Kidney (tissue), 13 donors: ENCODE measurements at regions not wholly inside any gene's neighbourhood (a gene's known extent, or its start where the extent isn't known, plus 50 kb on each side); places are given as distances from the start of the nearest gene placed in this dataset.

Source experiments
- DNase-seq, 5 donors: peaks; one replicate each; pipeline ENCODE4 v3.0.0-alpha.2; 2013 to 2020
- FAIRE-seq: peaks from 2 replicates; lab custom pipeline; 2012; peaks lifted over from hg19 to GRCh38; lab: Jason Lieb, UNC
- H3K27ac ChIP-seq, 2 donors: one replicate each; pipeline ENCODE4 v1.7.0; 2013; ENCODE audit warnings: low read depth in 2 of 2, low read length in 2 of 2, inconsistent platforms in 1 of 2
- H3K27me3 ChIP-seq: one replicate; pipeline ENCODE4 v1.7.1; 2013; ENCODE audit warnings: low read length, inconsistent platforms; ENCODE audit not compliant: control insufficient read depth, insufficient read depth
- H3K36me3 ChIP-seq, 3 donors: one replicate each; pipeline versions ENCODE4 v1.7.0 to v1.7.1; 2013; ENCODE audit warnings: low read length in 3 of 3, control low read depth in 1 of 3, inconsistent platforms in 1 of 3; ENCODE audit not compliant: insufficient read depth in 3 of 3, control insufficient read depth in 2 of 3
- H3K4me1 ChIP-seq, 3 donors: one replicate each; pipeline versions ENCODE4 v1.7.0 to v1.7.1; 2013; ENCODE audit warnings: low read length in 3 of 3, inconsistent platforms in 1 of 3, low read depth in 1 of 3; ENCODE audit not compliant: control insufficient read depth in 2 of 3, insufficient read depth in 2 of 3
- H3K4me3 ChIP-seq, 3 donors: one replicate each; pipeline versions ENCODE4 v1.7.0 to v1.8.1; 2013; ENCODE audit warnings: low read length in 3 of 3, control low read depth in 1 of 3, inconsistent platforms in 1 of 3
- H3K9ac ChIP-seq, 3 donors: one replicate each; pipeline versions ENCODE4 v1.7.0 to v1.7.1; 2013; ENCODE audit warnings: low read length in 3 of 3, control low read depth in 1 of 3, inconsistent platforms in 1 of 3
- H3K9me3 ChIP-seq, 3 donors: one replicate each; pipeline versions ENCODE4 v1.7.0 to v1.7.1; 2013; ENCODE audit warnings: low read length in 3 of 3, control low read depth in 1 of 3, inconsistent platforms in 1 of 3; ENCODE audit not compliant: control insufficient read depth in 2 of 3, insufficient read depth in 1 of 3
- CTCF ChIP-seq: IDR thresholded peaks from 3 replicates; pipeline ENCODE4 v1.5.1; 2012; ENCODE audit warnings: mild to moderate bottlenecking, moderate library complexity, borderline replicate concordance; ENCODE audit not compliant: insufficient read depth; ENCODE audit errors: extremely low read depth
- intact Hi-C: fragments of 100-400 bp; cut with DNase I; formaldehyde crosslinking; loops from one replicate; pipeline ENCODE4 v1.11.1; 2022
- donor health status: control.
- donor health status: control.
- donor health status: control.
- donor health status: control.
- donor health status: control.
- donor health status: DM: yes; HTN: yes; CAD: no.
- donor health status: Normal renal cell carcinoma (clear cell type).

- TF ChIP-seq CTCF = no peak
- Histone ChIP-seq H3K27me3 (no peaks in the 10 kb centered on the region), H3K4me1 (no peaks in the 10 kb centered on the region), H3K9me3 (no peaks in the 10 kb centered on the region), H3K4me3 (no peak overlapping the region), H3K9ac (no peak overlapping the region), H3K36me3 (no peaks in the 10 kb centered on the region), H3K27ac (no peak overlapping the region)
- DNase-seq (peak in 3 of 5 donors; percentile 4 to 59 (median 11)), FAIRE-seq (no peak)
- intact Hi-C loops = no loop called here
Measured at GRCh38 chr22:49018601-49019000, 809.1 kb downstream of the BRD1 start.

GRCh38 chr22:49017482-49018329, 810.0 kb downstream of the BRD1 start:
- FAIRE-seq (no peak), DNase-seq (peak in 3 of 5 donors; percentile 4 to 51 (median 29))
- intact Hi-C loops = no loop called here
- Histone ChIP-seq H3K4me3 (no peak overlapping the region), H3K9ac (no peak overlapping the region), H3K27ac (no peak overlapping the region), H3K4me1 (no peaks in the 10 kb centered on the region), H3K27me3 (no peaks in the 10 kb centered on the region), H3K9me3 (no peaks in the 10 kb centered on the region), H3K36me3 (no peaks in the 10 kb centered on the region)
- no peak for TF ChIP-seq CTCF

GRCh38 chr22:49016909-49017481, 810.7 kb downstream of the BRD1 start:
- FAIRE-seq (no peak), DNase-seq (peak in 3 of 5 donors; percentile 5 to 22 (median 22))
- H3K9ac ChIP-seq = no peak overlapping the region
- no peak overlapping the region for H3K4me3 ChIP-seq
- intact Hi-C loops = no loop called here
- H3K4me1 ChIP-seq = no peaks in the 10 kb centered on the region
- TF ChIP-seq CTCF = no peak
- H3K9me3 ChIP-seq = no peaks in the 10 kb centered on the region
- no peak overlapping the region for H3K27ac ChIP-seq
- H3K27me3 ChIP-seq = no peaks in the 10 kb centered on the region
- H3K36me3 ChIP-seq = no peaks in the 10 kb centered on the region
